GM19025 (cell line): ENCODE measurements at regions not wholly inside any gene's neighbourhood (a gene's known extent, or its start where the extent isn't known, plus 50 kb on each side); places are given as distances from the start of the nearest gene placed in this dataset.
"Not testable (repeated sequence)": the region's sequence is repeated elsewhere in the genome, so short reads cannot be mapped to it uniquely, and the experiment has no call there.

Source experiments
- ATAC-seq: cut with Tn5 transposase; IDR thresholded peaks from one replicate; pipeline ENCODE4 v1.9.1; 2021; ENCODE audit warnings: mild to moderate bottlenecking, low read depth, moderate library complexity; ENCODE audit not compliant: unreplicated experiment

- ATAC-seq: no peak
Measured at GRCh38 chr5:53733853-53734252, 173.4 kb downstream of the NDUFS4 start.

- no peak for ATAC-seq
Measured at GRCh38 chr5:53738105-53738504, 177.7 kb downstream of the NDUFS4 start.

- no peak for ATAC-seq
Measured at GRCh38 chr5:53739111-53739510, 178.7 kb downstream of the NDUFS4 start.

GRCh38 chr5:53749621-53750020 is 189.2 kb downstream of the NDUFS4 start:
- no peak for ATAC-seq

GRCh38 chr5:53752282-53752681 is 191.8 kb downstream of the NDUFS4 start:
- ATAC-seq: not testable (repeated sequence)

GRCh38 chr5:53766673-53767072 is 206.2 kb downstream of the NDUFS4 start:
- ATAC-seq: no peak

GRCh38 chr5:53777864-53778618 is 217.6 kb downstream of the NDUFS4 start:
- no peak for ATAC-seq

- peak; percentile 48 for ATAC-seq
Measured at GRCh38 chr5:53779541-53779981, 219.1 kb downstream of the NDUFS4 start.

GRCh38 chr5:53782620-53783019 is 222.2 kb downstream of the NDUFS4 start:
- ATAC-seq: no peak

GRCh38 chr5:53783624-53784228 is 223.3 kb downstream of the NDUFS4 start:
- no peak for ATAC-seq

- ATAC-seq: no peak
Measured at GRCh38 chr5:53784596-53784995, 224.2 kb downstream of the NDUFS4 start.

GRCh38 chr5:53785924-53786323 is 225.5 kb downstream of the NDUFS4 start:
- no peak for ATAC-seq

- ATAC-seq: no peak
Measured at GRCh38 chr5:53790026-53790425, 229.6 kb downstream of the NDUFS4 start.

- no peak for ATAC-seq
Measured at GRCh38 chr5:53792338-53792737, 231.9 kb downstream of the NDUFS4 start.

GRCh38 chr5:53799644-53800043 is 239.2 kb downstream of the NDUFS4 start:
- not testable (repeated sequence) for ATAC-seq

- ATAC-seq: not testable (repeated sequence)
Measured at GRCh38 chr5:53808392-53808791, 248.0 kb downstream of the NDUFS4 start.

GRCh38 chr5:53814819-53815218 is 254.4 kb downstream of the NDUFS4 start:
- no peak for ATAC-seq

- no peak for ATAC-seq
Measured at GRCh38 chr5:53815471-53815870, 255.0 kb downstream of the NDUFS4 start.

GRCh38 chr5:53817183-53817582 is 256.7 kb downstream of the NDUFS4 start:
- no peak for ATAC-seq

GRCh38 chr5:53819482-53819881 is 259.0 kb downstream of the NDUFS4 start:
- ATAC-seq: no peak

GRCh38 chr5:53820119-53820801 is 259.8 kb downstream of the NDUFS4 start:
- peak; percentile 46 for ATAC-seq

- peak; percentile 86 for ATAC-seq
Measured at GRCh38 chr5:53820802-53821171, 260.3 kb downstream of the NDUFS4 start.
